Right lobe of liver (tissue), 6 donors: ENCODE measurements at regions not wholly inside any gene's neighbourhood (a gene's known extent, or its start where the extent isn't known, plus 50 kb on each side); places are given as distances from the start of the nearest gene placed in this dataset.

Experiments
- ATAC-seq, 4 donors: fragments of 200-7000 bp; cut with Tn5 transposase; one replicate each; pipeline ENCODE4 v1.9.1; 2020; ENCODE audit warnings: mild to moderate bottlenecking in 4 of 4, moderate library complexity in 4 of 4
- DNase-seq, 3 donors: peaks; one replicate each; pipeline ENCODE4 v3.0.0-alpha.2; 2020
- H3K27ac ChIP-seq, 3 donors: fragments of 200-600 bp; one replicate each; pipeline ENCODE4 v1.8.0; 2022
- H3K27me3 ChIP-seq, 2 donors: fragments of 200-600 bp; one replicate each; pipeline ENCODE4 v1.8.0; 2022
- H3K36me3 ChIP-seq, 4 donors: fragments of 200-600 bp; sonication (generic) in 1 of 4; one replicate each; pipeline versions ENCODE4 v1.5.1 to v1.8.0; 2017 to 2022; ENCODE audit warnings: control low read depth in 1 of 4
- H3K4me1 ChIP-seq, 4 donors: fragments of 200-600 bp; sonication (generic) in 1 of 4; one replicate each; pipeline versions ENCODE4 v1.5.1 to v1.8.0; 2017 to 2022; ENCODE audit warnings: control low read depth in 1 of 4
- H3K4me3 ChIP-seq, 3 donors: fragments of 200-600 bp; one replicate each; pipeline ENCODE4 v1.8.0; 2022
- H3K9me3 ChIP-seq, 4 donors: fragments of 200-600 bp; sonication (generic) in 1 of 4; one replicate each; pipeline versions ENCODE4 v1.5.1 to v1.8.0; 2017 to 2022; ENCODE audit warnings: control low read depth in 1 of 4
- POLR2A ChIP-seq: fragments of 450-650 bp; IDR thresholded peaks from one replicate; pipeline ENCODE4 v1.6.1; 2017; ENCODE audit warnings: antibody characterized with exemption, mild to moderate bottlenecking
- WGBS: methylation state at CpG from one replicate; pipeline ENCODE4 v1.1.6; 2018; ENCODE audit warnings: low coverage, low lambda C conversion rate; ENCODE audit not compliant: insufficient coverage; ENCODE audit errors: missing lambda C conversion rate; 5-methylcytosine and 5-hydroxymethylcytosine counted together
- intact Hi-C, 2 donors: fragments of 100-400 bp; cut with DNase I; formaldehyde crosslinking; loops; one replicate each; pipeline versions ENCODE4 v1.11.2 to v1.14.1; 2022
- TF ChIP-seq, protein P1 (sequence below), 4 donors: fragments of 200-600 bp in 3 of 4; fragments of 450-650 bp in 1 of 4; IDR thresholded peaks; one replicate each; pipeline versions ENCODE4 v1.5.1 to v1.8.0; 2016 to 2022; ENCODE audit warnings: antibody characterized with exemption in 4 of 4, mild to moderate bottlenecking in 2 of 4
- donor health status: DM: no; HTN: yes; CAD: no.
- donor health status: DM: no; HTN: no; CAD: no.
- donor health status: DM: no; HTN: no; CAD: no.
- donor health status: DM: no; HTN: yes; CAD: no.
- donor health status: DM: no; HTN: yes; CAD: no.

DNA sequence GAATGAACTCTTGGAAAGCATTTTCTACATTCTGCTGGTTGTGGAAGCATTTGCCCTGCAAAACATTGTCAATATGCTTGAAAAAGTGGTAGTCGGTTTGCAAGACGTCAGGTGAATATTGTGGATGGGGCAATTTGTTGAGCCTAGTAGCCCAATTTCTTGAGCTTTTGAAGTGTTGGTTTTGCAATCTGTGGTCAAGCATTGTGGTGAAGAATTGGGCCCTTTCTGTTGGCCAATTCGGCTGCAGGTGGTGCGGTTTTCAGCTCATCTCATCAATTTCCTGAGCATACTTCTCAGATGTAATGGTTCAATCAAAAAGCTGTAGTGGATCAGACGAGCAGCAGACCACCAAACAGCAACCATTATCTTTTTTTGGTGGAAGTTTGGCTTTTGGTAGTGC lies 426.8 kb upstream of the CDH9 start:
- DNase-seq (no peak), ATAC-seq (no peak)
- TF ChIP-seq, protein P1, sequence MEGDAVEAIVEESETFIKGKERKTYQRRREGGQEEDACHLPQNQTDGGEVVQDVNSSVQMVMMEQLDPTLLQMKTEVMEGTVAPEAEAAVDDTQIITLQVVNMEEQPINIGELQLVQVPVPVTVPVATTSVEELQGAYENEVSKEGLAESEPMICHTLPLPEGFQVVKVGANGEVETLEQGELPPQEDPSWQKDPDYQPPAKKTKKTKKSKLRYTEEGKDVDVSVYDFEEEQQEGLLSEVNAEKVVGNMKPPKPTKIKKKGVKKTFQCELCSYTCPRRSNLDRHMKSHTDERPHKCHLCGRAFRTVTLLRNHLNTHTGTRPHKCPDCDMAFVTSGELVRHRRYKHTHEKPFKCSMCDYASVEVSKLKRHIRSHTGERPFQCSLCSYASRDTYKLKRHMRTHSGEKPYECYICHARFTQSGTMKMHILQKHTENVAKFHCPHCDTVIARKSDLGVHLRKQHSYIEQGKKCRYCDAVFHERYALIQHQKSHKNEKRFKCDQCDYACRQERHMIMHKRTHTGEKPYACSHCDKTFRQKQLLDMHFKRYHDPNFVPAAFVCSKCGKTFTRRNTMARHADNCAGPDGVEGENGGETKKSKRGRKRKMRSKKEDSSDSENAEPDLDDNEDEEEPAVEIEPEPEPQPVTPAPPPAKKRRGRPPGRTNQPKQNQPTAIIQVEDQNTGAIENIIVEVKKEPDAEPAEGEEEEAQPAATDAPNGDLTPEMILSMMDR (IDR thresholded peaks at IDR 0.05) = no peak
- TF ChIP-seq POLR2A = no peak
- Histone ChIP-seq H3K27ac (no peak overlapping the region), H3K9me3 (no peaks in the 10 kb centered on the region), H3K36me3 (no peaks in the 10 kb centered on the region), H3K27me3 (no peaks in the 10 kb centered on the region), H3K4me3 (no peak overlapping the region), H3K4me1 (no peaks in the 10 kb centered on the region)
- intact Hi-C loops = no loop called here
- WGBS = 50% methylated on average over 5 of the region's 5 CpGs

DNA sequence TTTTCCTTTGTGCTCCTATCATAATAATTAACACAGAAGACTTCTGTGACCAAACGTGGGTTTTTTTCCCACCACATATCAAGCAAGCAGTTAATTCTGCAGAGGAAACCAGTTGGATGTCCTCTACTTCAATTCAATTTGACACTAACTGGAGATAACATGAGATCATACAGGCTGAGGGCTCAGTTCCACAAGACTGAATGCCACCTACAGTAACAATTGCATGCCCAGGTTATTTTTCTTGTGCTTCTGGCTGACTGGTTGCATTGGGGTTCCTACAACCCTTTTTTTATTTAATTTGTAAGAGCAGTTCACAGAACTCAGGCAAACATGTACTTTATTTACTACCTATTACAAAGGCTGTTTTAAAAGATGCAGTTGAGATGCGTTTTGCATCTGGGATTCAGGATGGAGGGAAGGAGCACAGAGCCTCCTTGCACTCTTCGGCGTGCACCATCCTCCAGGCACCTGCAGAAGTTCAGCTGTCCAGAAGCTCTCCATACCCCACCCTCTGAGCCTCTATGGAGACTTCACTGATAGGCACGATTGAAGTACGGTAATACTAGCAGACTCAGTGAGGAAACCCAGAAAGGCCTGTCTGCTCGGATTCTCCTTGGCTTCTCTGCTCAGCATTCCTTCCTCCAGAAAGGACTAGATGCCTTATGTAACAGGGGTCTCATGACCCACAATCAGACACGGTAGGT lies 425.2 kb upstream of the CDH9 start:
- intact Hi-C loops = no loop called here
- no peak overlapping the region for H3K27ac ChIP-seq
- no peaks in the 10 kb centered on the region for H3K36me3 ChIP-seq
- TF ChIP-seq POLR2A = no peak
- TF ChIP-seq, protein P1 (IDR thresholded peaks at IDR 0.05) = no peak
- ATAC-seq (no peak), DNase-seq (no peak)
- 52% methylated on average over 8 of the region's 8 CpGs for WGBS
- H3K27me3 ChIP-seq = no peaks in the 10 kb centered on the region
- no peaks in the 10 kb centered on the region for H3K9me3 ChIP-seq
- no peak overlapping the region for H3K4me3 ChIP-seq
- H3K4me1 ChIP-seq = no peaks in the 10 kb centered on the region

DNA sequence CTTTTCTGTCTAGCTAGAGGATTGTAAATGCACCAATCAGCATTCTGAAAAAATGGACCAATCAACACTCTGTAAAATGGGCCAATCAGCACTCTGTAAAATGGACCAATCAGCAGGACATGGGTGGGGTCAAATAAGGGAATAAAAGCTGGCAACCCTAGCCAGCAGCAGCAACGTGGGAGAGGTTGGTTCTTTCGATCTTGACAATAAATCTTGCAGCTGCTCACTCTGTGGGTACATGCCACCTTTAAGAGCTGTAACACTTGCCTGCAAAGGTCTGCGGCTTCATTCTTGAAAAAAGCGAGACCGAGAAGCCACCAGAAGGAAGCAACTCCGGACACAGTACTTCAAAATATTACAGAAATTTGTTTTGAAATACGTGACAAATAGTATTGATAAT lies 424.6 kb upstream of the CDH9 start:
- H3K36me3 ChIP-seq = no peaks in the 10 kb centered on the region
- no peak for DNase-seq
- H3K4me1 ChIP-seq = no peaks in the 10 kb centered on the region
- H3K27ac ChIP-seq = no peak overlapping the region
- no peaks in the 10 kb centered on the region for H3K9me3 ChIP-seq
- intact Hi-C loops = no loop called here
- no peak for ATAC-seq
- no peak overlapping the region for H3K4me3 ChIP-seq
- H3K27me3 ChIP-seq = no peaks in the 10 kb centered on the region
- 61% methylated on average over 7 of the region's 7 CpGs for WGBS
- TF ChIP-seq POLR2A = no peak
- TF ChIP-seq, protein P1 (IDR thresholded peaks at IDR 0.05) = no peak

DNA sequence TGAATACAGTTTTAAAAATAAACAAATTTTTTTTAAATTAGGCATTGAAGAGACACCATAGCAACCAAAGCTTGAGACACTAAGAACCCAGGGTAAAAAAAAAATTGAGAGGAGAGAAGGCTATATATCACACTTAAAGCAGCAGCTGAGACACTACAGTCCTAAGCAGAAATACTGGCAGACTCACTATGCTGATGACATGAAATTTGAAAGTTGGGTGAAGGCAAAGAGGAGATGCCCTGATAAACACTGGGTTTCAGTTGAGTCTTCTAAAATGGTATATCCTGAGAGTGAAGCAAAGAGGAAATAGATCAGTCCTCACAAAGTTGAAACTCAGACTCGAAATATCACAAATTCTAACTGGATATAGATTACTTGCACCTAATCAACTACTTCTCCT lies 419.9 kb upstream of the CDH9 start:
- H3K27ac ChIP-seq = no peak overlapping the region
- no peak overlapping the region for H3K4me3 ChIP-seq
- no peaks in the 10 kb centered on the region for H3K36me3 ChIP-seq
- intact Hi-C loops = no loop called here
- no peaks in the 10 kb centered on the region for H3K27me3 ChIP-seq
- ATAC-seq (no peak), DNase-seq (no peak)
- 25% methylated on average over 1 of the region's 1 CpG for WGBS
- no peaks in the 10 kb centered on the region for H3K9me3 ChIP-seq
- TF ChIP-seq, protein P1 (IDR thresholded peaks at IDR 0.05) = no peak
- no peak for TF ChIP-seq POLR2A
- no peaks in the 10 kb centered on the region for H3K4me1 ChIP-seq

DNA sequence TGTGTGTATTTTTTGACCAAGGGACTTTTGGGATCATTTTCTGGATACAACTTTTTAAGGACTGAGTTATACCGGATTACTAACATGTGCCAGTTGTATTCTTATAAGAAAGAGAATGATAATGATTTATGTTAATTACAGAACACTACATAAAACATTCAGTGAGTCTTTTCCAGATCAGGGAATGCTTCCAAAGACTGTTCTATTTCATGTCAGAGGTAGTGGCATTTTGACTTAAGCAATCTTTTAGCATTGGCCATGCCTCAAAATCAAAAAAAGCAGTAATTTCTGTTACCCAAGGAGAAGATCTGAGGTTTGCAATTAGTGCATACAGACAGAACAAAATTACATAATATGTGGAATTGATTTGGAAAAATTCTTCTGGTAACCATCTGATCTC lies 413.0 kb upstream of the CDH9 start:
- intact Hi-C loops = no loop called here
- ATAC-seq (no peak), DNase-seq (no peak)
- H3K36me3 ChIP-seq = no peaks in the 10 kb centered on the region
- TF ChIP-seq POLR2A = no peak
- TF ChIP-seq, protein P1 (IDR thresholded peaks at IDR 0.05) = no peak
- H3K4me1 ChIP-seq = no peaks in the 10 kb centered on the region
- no peak overlapping the region for H3K27ac ChIP-seq
- H3K9me3 ChIP-seq = no peaks in the 10 kb centered on the region
- no peaks in the 10 kb centered on the region for H3K27me3 ChIP-seq
- 24% methylated on average over 1 of the region's 1 CpG for WGBS
- no peak overlapping the region for H3K4me3 ChIP-seq
